AG04450 (cell line): ENCODE measurements at regions not wholly inside any gene's neighbourhood (a gene's known extent, or its start where the extent isn't known, plus 50 kb on each side); places are given as distances from the start of the nearest gene placed in this dataset.

Experiments
- CTCF ChIA-PET: fragments of 300-600, 350-600 bp; formaldehyde crosslinking; extraction: SDS; loops from one replicate; lab custom pipeline; 2022; ENCODE audit warnings: antibody characterized with exemption, inconsistent platforms; lab: Charles Lee
- POLR2A ChIA-PET: fragments of 350-600 bp; formaldehyde crosslinking; extraction: SDS; loops from one replicate; lab custom pipeline; 2021; ENCODE audit warnings: antibody characterized with exemption, inconsistent platforms; lab: Yijun Ruan, JAX
- DNase-seq: peaks from one replicate; pipeline ENCODE4 v3.0.0-alpha.2; 2011; ENCODE audit warnings: low read depth, low spot score
- H3K27ac ChIP-seq: one replicate; pipeline ENCODE4 v1.5.1; 2012; ENCODE audit warnings: low read depth, low read length, control low read depth
- H3K27me3 ChIP-seq: one replicate; pipeline ENCODE4 v1.6.0; 2012; ENCODE audit warnings: low read length; ENCODE audit not compliant: control insufficient read depth, insufficient read depth
- H3K4me3 ChIP-seq: 2 replicates; pipeline ENCODE4 v1.5.1; 2011; ENCODE audit warnings: mild to moderate bottlenecking, low read depth, low read length, control low read depth
- H3K9me3 ChIP-seq: 2 replicates; pipeline ENCODE4 v1.5.1; 2012; ENCODE audit warnings: low read length; ENCODE audit not compliant: control insufficient read depth, insufficient read depth
- CTCF ChIP-seq: IDR thresholded peaks from 2 replicates; pipeline ENCODE4 v1.5.1; 2011; ENCODE audit warnings: low read depth, low read length, control low read depth, inconsistent platforms

- H3K27ac ChIP-seq, result no peak overlapping the region
- ChIA-PET POLR2A (no interaction called here), CTCF (no interaction called here)
- no peaks in the 10 kb centered on the region for H3K27me3 ChIP-seq
- H3K9me3 ChIP-seq, result no peaks in the 10 kb centered on the region
- no peak for DNase-seq
- no peak overlapping the region for H3K4me3 ChIP-seq
- TF ChIP-seq CTCF, result no peak
Measured at GRCh38 chr9:20284601-20285289, 337.6 kb downstream of the MLLT3 start.

- H3K9me3 ChIP-seq, result peaks cover 5% of the 10 kb centered on the region
- no peaks in the 10 kb centered on the region for H3K27me3 ChIP-seq
- H3K27ac ChIP-seq, result no peak overlapping the region
- ChIA-PET CTCF (no interaction called here), POLR2A (no interaction called here)
- no peak for DNase-seq
- no peak overlapping the region for H3K4me3 ChIP-seq
- TF ChIP-seq CTCF, result no peak
Measured at GRCh38 chr9:20280330-20280729, 342.0 kb downstream of the MLLT3 start.

- Histone ChIP-seq H3K9me3 (peaks cover 5% of the 10 kb centered on the region), H3K4me3 (no peak overlapping the region), H3K27ac (no peak overlapping the region), H3K27me3 (peaks cover 3% of the 10 kb centered on the region)
- TF ChIP-seq CTCF, result no peak
- ChIA-PET POLR2A (no interaction called here), CTCF (no interaction called here)
- DNase-seq, result no peak
Measured at GRCh38 chr9:20276762-20277161, 345.5 kb downstream of the MLLT3 start.

GRCh38 chr9:20271723-20272122 is 350.6 kb downstream of the MLLT3 start:
- ChIA-PET POLR2A (no interaction called here), CTCF (no interaction called here)
- DNase-seq, result no peak
- Histone ChIP-seq H3K9me3 (peaks cover 3% of the 10 kb centered on the region), H3K27ac (no peak overlapping the region), H3K27me3 (peaks cover 3% of the 10 kb centered on the region), H3K4me3 (no peak overlapping the region)
- no peak for TF ChIP-seq CTCF

GRCh38 chr9:20271096-20271495 is 351.2 kb downstream of the MLLT3 start:
- Histone ChIP-seq H3K27me3 (peaks cover 3% of the 10 kb centered on the region), H3K9me3 (no peaks in the 10 kb centered on the region), H3K27ac (no peak overlapping the region), H3K4me3 (no peak overlapping the region)
- POLR2A ChIA-PET, result no interaction called here
- DNase-seq, result no peak
- CTCF ChIA-PET, result no interaction called here
- TF ChIP-seq CTCF, result no peak
